Mesendoderm (in vitro differentiated cells): ENCODE measurements at regions not wholly inside any gene's neighbourhood (a gene's known extent, or its start where the extent isn't known, plus 50 kb on each side); places are given as distances from the start of the nearest gene placed in this dataset.
"Not testable (repeated sequence)": the region's sequence is repeated elsewhere in the genome, so short reads cannot be mapped to it uniquely, and the experiment has no call there.

ENCODE experiments used
- DNase-seq: peaks from one replicate; pipeline ENCODE4 v3.0.0; 2013
- H2AK5ac ChIP-seq: 2 replicates; pipeline ENCODE4 v1.6.1; 2013; ENCODE audit warnings: low read length, inconsistent platforms
- H2BK120ac ChIP-seq: 2 replicates; pipeline ENCODE4 v1.6.1; 2013; ENCODE audit warnings: low read depth, mild to moderate bottlenecking, low read length, moderate library complexity, mixed read lengths
- H2BK15ac ChIP-seq: replicated peaks from 2 replicates; pipeline ENCODE4 v1.6.1; 2013; ENCODE audit warnings: low read depth, mild to moderate bottlenecking, moderate library complexity
- H2BK5ac ChIP-seq: 2 replicates; pipeline ENCODE4 v1.6.1; 2013; ENCODE audit warnings: low read length, inconsistent platforms
- H3K18ac ChIP-seq: 2 replicates; pipeline ENCODE4 v1.6.1; 2013; ENCODE audit warnings: mild to moderate bottlenecking, low read length, mixed read lengths
- H3K23ac ChIP-seq: one replicate; pipeline ENCODE4 v1.6.1; 2013; ENCODE audit warnings: low read length
- H3K27ac ChIP-seq: 2 replicates; pipeline ENCODE4 v1.5.1; 2013; ENCODE audit warnings: low read depth, mild to moderate bottlenecking, inconsistent platforms, low read length, moderate library complexity
- H3K27me3 ChIP-seq: 2 replicates; pipeline ENCODE4 v1.6.1; 2013; ENCODE audit warnings: low read length, control low read depth, mild to moderate bottlenecking, inconsistent platforms; ENCODE audit not compliant: insufficient read depth, poor library complexity
- H3K36me3 ChIP-seq: 2 replicates; pipeline ENCODE4 v1.6.1; 2013; ENCODE audit warnings: low read length, inconsistent platforms; ENCODE audit not compliant: control insufficient read depth, insufficient read depth
- H3K4ac ChIP-seq: one replicate; pipeline ENCODE4 v1.6.1; 2013; ENCODE audit warnings: low read depth, mild to moderate bottlenecking, low read length, moderate library complexity
- H3K4me1 ChIP-seq: 2 replicates; pipeline ENCODE4 v1.6.1; 2013; ENCODE audit warnings: low read depth, low read length, inconsistent platforms; ENCODE audit not compliant: control insufficient read depth
- H3K4me2 ChIP-seq: 2 replicates; pipeline ENCODE4 v1.6.1; 2013; ENCODE audit warnings: low read length
- H3K4me3 ChIP-seq: 2 replicates; pipeline ENCODE4 v1.5.1; 2013; ENCODE audit warnings: mild to moderate bottlenecking, low read length
- H3K56ac ChIP-seq: one replicate; pipeline ENCODE4 v1.6.1; 2013; ENCODE audit warnings: low read length
- H3K79me1 ChIP-seq: 2 replicates; pipeline ENCODE4 v1.6.1; 2013; ENCODE audit warnings: low read length, inconsistent platforms
- H3K79me2 ChIP-seq: 2 replicates; pipeline ENCODE4 v1.6.1; 2013; ENCODE audit warnings: mild to moderate bottlenecking, low read length; ENCODE audit not compliant: control insufficient read depth, insufficient read depth
- H3K9ac ChIP-seq: 2 replicates; pipeline ENCODE4 v1.6.1; 2013; ENCODE audit warnings: low read length, inconsistent platforms
- H4K5ac ChIP-seq: one replicate; pipeline ENCODE4 v1.6.1; 2013; ENCODE audit warnings: low read length
- H4K8ac ChIP-seq: one replicate; pipeline ENCODE4 v1.6.1; 2013; ENCODE audit warnings: low read depth, mild to moderate bottlenecking, control low read depth, low read length, moderate library complexity
- WGBS: extraction: QIAGEN DNeasy Blood & Tissue Kit; methylation state at CpG from one replicate; pipeline ENCODE4 v1.1.7; 2013; ENCODE audit warnings: low lambda C conversion rate, missing lambda C conversion rate; ENCODE audit not compliant: insufficient coverage; ENCODE audit errors: extremely low coverage; 5-methylcytosine and 5-hydroxymethylcytosine counted together

GRCh38 chr13:57874530-57874929 is 243.0 kb downstream of the PCDH17 start:
- no peak overlapping the region for H3K4me3 ChIP-seq
- no peak overlapping the region for H3K4ac ChIP-seq
- H3K18ac ChIP-seq: no peak overlapping the region
- no peaks in the 10 kb centered on the region for H3K4me1 ChIP-seq
- H3K27ac ChIP-seq: no peak overlapping the region
- DNase-seq: peak; percentile 89
- no peak overlapping the region for H4K5ac ChIP-seq
- H3K36me3 ChIP-seq: no peaks in the 10 kb centered on the region
- no peaks in the 10 kb centered on the region for H3K79me2 ChIP-seq
- H2AK5ac ChIP-seq: no peak overlapping the region
- no peaks in the 10 kb centered on the region for H3K79me1 ChIP-seq
- no peak overlapping the region for H2BK120ac ChIP-seq
- no peak overlapping the region for H3K23ac ChIP-seq
- no peak overlapping the region for H3K4me2 ChIP-seq
- H3K27me3 ChIP-seq: no peaks in the 10 kb centered on the region
- H3K9ac ChIP-seq: no peak overlapping the region
- no peak overlapping the region for H2BK5ac ChIP-seq
- H2BK15ac ChIP-seq: no peak overlapping the region
- WGBS: no CpG with 5 or more reads among the region's 3 CpGs
- no peak overlapping the region for H4K8ac ChIP-seq
- no peak overlapping the region for H3K56ac ChIP-seq

DNA sequence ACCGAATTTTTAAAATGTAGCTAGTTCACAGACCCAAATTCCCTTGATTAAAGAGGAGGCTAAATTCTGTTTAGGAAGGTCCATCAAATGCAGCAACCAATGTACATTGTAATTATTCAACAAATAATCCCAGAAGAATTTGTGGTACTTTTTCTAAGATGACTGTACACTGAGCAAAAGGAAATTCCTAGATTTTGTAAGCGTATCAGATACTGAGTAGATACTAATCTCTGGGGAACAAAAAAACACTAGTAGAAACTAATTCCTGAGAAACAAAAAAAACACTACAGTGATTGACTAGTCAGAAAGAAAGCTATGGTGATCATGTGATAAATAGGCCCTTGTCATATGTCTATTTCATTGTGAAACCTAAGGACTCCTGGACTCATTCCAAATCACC is 246.1 kb downstream of the PCDH17 start:
- Histone ChIP-seq H3K79me2 (no peaks in the 10 kb centered on the region), H4K5ac (no peak overlapping the region), H3K79me1 (no peaks in the 10 kb centered on the region), H3K4me3 (no peak overlapping the region), H2AK5ac (no peak overlapping the region), H4K8ac (no peak overlapping the region), H2BK15ac (no peak overlapping the region), H3K9ac (no peak overlapping the region), H3K23ac (no peak overlapping the region), H3K4ac (no peak overlapping the region), H3K36me3 (no peaks in the 10 kb centered on the region), H3K18ac (no peak overlapping the region), H3K27me3 (no peaks in the 10 kb centered on the region), H2BK120ac (no peak overlapping the region), H3K4me1 (no peaks in the 10 kb centered on the region), H3K56ac (no peak overlapping the region), H2BK5ac (no peak overlapping the region), H3K4me2 (no peak overlapping the region), H3K27ac (no peak overlapping the region)
- WGBS: no CpG with 5 or more reads among the region's 2 CpGs
- no peak for DNase-seq

GRCh38 chr13:57878291-57878690 is 246.7 kb downstream of the PCDH17 start:
- no peak overlapping the region for H3K27ac ChIP-seq
- H2BK5ac ChIP-seq: no peak overlapping the region
- no CpG with 5 or more reads among the region's 2 CpGs for WGBS
- H3K23ac ChIP-seq: no peak overlapping the region
- no peaks in the 10 kb centered on the region for H3K4me1 ChIP-seq
- no peaks in the 10 kb centered on the region for H3K79me1 ChIP-seq
- no peak overlapping the region for H3K56ac ChIP-seq
- no peak overlapping the region for H4K8ac ChIP-seq
- H3K4ac ChIP-seq: no peak overlapping the region
- H3K9ac ChIP-seq: no peak overlapping the region
- H3K4me2 ChIP-seq: no peak overlapping the region
- no peak overlapping the region for H4K5ac ChIP-seq
- H2AK5ac ChIP-seq: no peak overlapping the region
- no peaks in the 10 kb centered on the region for H3K36me3 ChIP-seq
- H3K27me3 ChIP-seq: no peaks in the 10 kb centered on the region
- H3K79me2 ChIP-seq: no peaks in the 10 kb centered on the region
- H3K18ac ChIP-seq: no peak overlapping the region
- H2BK120ac ChIP-seq: no peak overlapping the region
- DNase-seq: no peak
- H3K4me3 ChIP-seq: no peak overlapping the region
- H2BK15ac ChIP-seq: no peak overlapping the region

DNA sequence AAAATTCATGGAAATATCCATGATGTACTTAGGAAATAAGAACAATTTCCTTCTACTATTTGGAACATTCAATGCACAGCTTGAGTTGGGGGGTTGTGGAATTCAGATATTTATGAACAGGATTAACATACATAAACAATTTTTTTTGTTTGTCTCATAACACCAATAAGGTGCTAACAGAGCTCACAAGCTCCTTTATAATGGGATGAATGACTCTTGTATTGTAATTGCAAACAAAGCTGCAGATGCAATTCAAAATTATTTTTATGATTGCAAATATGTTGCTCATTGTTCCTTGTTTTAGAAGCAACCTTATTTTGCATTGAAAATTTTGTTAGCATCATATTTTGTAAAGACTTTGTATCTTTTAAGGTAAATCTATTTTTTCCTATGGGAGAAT is 265.7 kb downstream of the PCDH17 start:
- DNase-seq: no peak
- H3K27me3 ChIP-seq: no peaks in the 10 kb centered on the region
- no peak overlapping the region for H4K5ac ChIP-seq
- H2BK15ac ChIP-seq: no peak overlapping the region
- H3K4me3 ChIP-seq: no peak overlapping the region
- no peak overlapping the region for H2BK5ac ChIP-seq
- no peak overlapping the region for H3K4me2 ChIP-seq
- no peak overlapping the region for H3K9ac ChIP-seq
- no peak overlapping the region for H4K8ac ChIP-seq
- no peaks in the 10 kb centered on the region for H3K79me1 ChIP-seq
- no peak overlapping the region for H3K56ac ChIP-seq
- no peaks in the 10 kb centered on the region for H3K79me2 ChIP-seq
- H3K4ac ChIP-seq: no peak overlapping the region
- no peak overlapping the region for H3K23ac ChIP-seq
- no peaks in the 10 kb centered on the region for H3K36me3 ChIP-seq
- no peak overlapping the region for H3K18ac ChIP-seq
- H3K27ac ChIP-seq: no peak overlapping the region
- no peaks in the 10 kb centered on the region for H3K4me1 ChIP-seq
- no peak overlapping the region for H2BK120ac ChIP-seq
- H2AK5ac ChIP-seq: no peak overlapping the region

- Histone ChIP-seq H3K4me1 (no peaks in the 10 kb centered on the region), H3K4ac (no peak overlapping the region), H3K56ac (no peak overlapping the region), H4K8ac (no peak overlapping the region), H3K23ac (no peak overlapping the region), H3K79me2 (no peaks in the 10 kb centered on the region), H3K18ac (no peak overlapping the region), H3K79me1 (no peaks in the 10 kb centered on the region), H2AK5ac (no peak overlapping the region), H3K27me3 (no peaks in the 10 kb centered on the region), H3K4me2 (no peak overlapping the region), H2BK5ac (no peak overlapping the region), H3K9ac (no peak overlapping the region), H2BK15ac (no peak overlapping the region), H4K5ac (no peak overlapping the region), H3K27ac (no peak overlapping the region), H2BK120ac (no peak overlapping the region), H3K4me3 (no peak overlapping the region), H3K36me3 (no peaks in the 10 kb centered on the region)
- WGBS: no CpG with 5 or more reads among the region's 4 CpGs
- no peak for DNase-seq
Measured at GRCh38 chr13:57899096-57899495, 267.6 kb downstream of the PCDH17 start.

- DNase-seq, H3K56ac ChIP-seq, H2AK5ac ChIP-seq, H2BK120ac ChIP-seq, H3K79me1 ChIP-seq, H3K27ac ChIP-seq, H2BK5ac ChIP-seq, H3K79me2 ChIP-seq, H3K36me3 ChIP-seq, H3K9ac ChIP-seq, H3K4me3 ChIP-seq, H3K18ac ChIP-seq, H4K8ac ChIP-seq, H3K4me2 ChIP-seq, H4K5ac ChIP-seq, H3K4me1 ChIP-seq, H3K4ac ChIP-seq, H3K27me3 ChIP-seq, H3K23ac ChIP-seq, H2BK15ac ChIP-seq: not testable (repeated sequence)
- no CpG with 5 or more reads among the region's 11 CpGs for WGBS
Measured at GRCh38 chr13:57909833-57910232, 278.3 kb downstream of the PCDH17 start.
